Amygdala (tissue), 56 donors: ENCODE measurements at regions not wholly inside any gene's neighbourhood (a gene's known extent, or its start where the extent isn't known, plus 50 kb on each side); places are given as distances from the start of the nearest gene placed in this dataset.

Source experiments
- DNase-seq, 56 donors: peaks; one replicate each; lab custom pipeline; 2025; lab: John Stamatoyannopoulos, UW

- no peak for DNase-seq
These were observed 278.0 kb upstream of the NUDT12 start for GRCh38 chr5:103840600-103840999.

- DNase-seq: no peak
These were observed 271.6 kb upstream of the NUDT12 start for GRCh38 chr5:103834216-103834615.

GRCh38 chr5:103829585-103829984, 267.0 kb upstream of the NUDT12 start:
- no peak for DNase-seq

DNA sequence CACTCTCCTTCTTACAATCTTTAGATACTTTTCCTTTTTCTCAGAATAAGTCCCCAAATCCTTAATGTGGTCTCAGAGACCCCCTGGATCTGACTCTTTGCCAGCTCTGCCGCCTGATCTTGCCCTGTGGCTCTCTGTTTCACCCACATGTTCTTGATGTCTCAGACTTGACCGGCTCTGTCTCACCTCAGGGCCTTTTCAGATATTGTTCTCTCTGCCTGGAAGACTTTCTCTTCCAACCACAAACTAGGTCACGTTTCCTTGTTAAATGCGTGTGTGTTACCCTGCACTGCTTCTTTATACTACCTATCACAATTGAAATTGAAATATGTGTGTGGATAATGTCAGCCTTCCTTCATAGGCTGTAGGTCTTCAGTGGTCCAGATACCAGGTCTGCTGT, 265.4 kb upstream of the NUDT12 start:
- no peak for DNase-seq

- DNase-seq: no peak
These were observed 258.8 kb upstream of the NUDT12 start for GRCh38 chr5:103821361-103821760.

DNA sequence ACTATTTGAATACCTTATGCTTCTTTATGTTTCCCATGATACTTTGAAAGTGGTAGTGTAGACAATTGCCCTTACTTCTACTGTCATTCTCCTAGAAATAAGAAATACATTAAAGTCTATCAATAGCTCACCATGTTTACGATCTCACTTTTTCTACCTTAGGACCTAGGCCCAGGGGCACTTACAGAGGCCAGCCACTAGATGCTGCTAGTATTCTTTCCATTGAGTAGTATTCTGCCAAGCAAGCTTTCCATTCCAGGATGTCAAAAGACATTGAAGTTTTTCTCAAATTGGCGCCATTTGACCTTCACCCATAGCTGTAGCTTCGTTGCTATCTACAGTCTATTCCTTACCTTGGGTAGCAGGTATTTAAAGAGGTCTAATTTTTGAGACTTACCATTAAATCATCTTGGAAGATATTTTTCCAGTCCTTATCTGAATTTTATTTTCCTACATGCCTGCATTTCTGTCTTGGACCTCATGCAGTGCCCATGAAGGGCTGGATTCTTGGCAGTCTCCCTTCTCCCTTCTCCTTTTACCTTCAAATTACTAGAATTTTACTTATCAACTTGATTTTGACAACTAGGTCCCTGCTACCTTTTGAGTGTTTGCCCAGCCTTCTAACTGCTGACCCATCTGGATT, 246.0 kb upstream of the NUDT12 start:
- DNase-seq: peak in 34 of 56 donors; percentile 0 to 68 (median 10)

DNA sequence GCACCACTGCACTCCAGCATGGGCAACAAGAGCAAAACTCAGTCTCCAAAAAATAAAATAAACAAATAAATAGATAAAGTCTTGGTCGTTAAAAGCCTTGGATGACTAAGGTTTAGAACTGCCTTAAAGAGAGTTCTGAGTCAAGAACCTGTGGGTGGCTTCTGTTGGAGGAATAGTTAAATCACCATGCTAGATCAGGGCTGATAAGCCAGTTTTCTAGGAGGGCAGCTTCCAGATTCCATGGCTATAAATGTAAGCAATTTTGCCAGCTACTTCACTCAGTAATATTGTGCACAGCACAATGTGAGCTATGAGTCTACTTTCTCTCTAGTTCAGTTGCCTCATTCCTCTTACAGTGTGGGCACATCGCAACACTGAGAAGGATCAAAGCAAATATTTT, 242.1 kb upstream of the NUDT12 start:
- no peak for DNase-seq

- no peak for DNase-seq
These were observed 239.1 kb upstream of the NUDT12 start for GRCh38 chr5:103801681-103802080.

- no peak for DNase-seq
These were observed 238.3 kb upstream of the NUDT12 start for GRCh38 chr5:103800741-103801495.

GRCh38 chr5:103793595-103794182, 231.1 kb upstream of the NUDT12 start:
- no peak for DNase-seq

DNA sequence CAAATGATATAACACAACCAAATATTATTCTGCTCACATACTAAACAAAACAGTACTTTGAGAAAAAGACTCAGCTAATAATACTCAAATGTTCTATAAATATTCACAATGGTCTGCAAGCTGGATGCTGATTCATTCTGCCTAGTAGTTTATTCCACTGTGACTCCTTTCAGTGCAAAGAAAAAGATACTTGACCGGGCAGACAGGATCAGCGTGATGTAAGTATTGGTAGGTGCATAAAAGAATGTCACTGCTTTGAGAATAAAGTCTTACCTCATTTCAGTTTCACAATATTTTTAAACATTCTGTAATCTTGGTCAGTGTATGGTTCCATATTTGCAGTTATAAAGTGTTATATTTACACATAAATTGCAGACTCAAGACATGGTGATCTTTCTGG, 223.0 kb upstream of the NUDT12 start:
- DNase-seq: no peak

- DNase-seq: no peak
These were observed 221.1 kb upstream of the NUDT12 start for GRCh38 chr5:103783669-103784068.

- DNase-seq: no peak
These were observed 218.2 kb upstream of the NUDT12 start for GRCh38 chr5:103780794-103781193.

DNA sequence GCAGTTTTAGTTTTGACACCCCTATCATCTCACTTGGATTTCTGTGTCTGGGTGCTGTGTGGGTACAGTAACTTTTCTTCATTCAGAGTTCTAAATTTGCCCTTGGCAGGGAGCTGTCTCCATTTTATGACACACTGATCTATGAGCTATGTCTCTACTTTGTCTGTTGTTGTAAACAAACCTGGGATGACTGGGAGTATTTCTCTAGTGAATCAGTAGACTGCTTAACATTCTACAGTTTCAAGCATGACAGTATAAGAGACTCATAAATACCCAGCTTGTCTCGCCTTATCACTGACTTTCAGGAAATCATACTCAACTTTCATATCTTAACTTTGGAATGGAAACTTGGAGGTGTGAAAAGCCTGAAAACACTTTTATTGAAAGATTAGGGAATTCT, 212.1 kb upstream of the NUDT12 start:
- no peak for DNase-seq

- DNase-seq: no peak
These were observed 209.7 kb upstream of the NUDT12 start for GRCh38 chr5:103772248-103772647.

DNA sequence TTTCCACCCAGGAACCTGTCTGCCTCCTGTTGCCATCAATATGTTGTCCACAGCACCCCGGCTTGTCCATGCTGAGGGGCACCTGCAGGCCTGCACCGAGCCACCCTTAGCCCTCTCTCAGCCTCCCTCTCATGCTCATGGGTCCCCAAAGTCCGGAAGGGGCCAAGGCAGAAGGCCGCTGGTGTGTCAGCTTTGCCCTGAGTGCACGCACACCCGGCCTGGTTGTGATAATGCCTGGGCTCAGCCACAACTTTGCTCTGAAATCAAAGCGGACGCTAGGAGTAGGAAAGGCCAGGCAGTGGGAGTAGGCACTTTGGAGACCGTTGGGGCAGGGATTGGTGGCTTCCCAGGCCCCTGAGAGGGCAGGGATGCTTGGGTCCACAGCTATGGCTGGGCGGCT, 201.8 kb upstream of the NUDT12 start:
- no peak for DNase-seq

DNA sequence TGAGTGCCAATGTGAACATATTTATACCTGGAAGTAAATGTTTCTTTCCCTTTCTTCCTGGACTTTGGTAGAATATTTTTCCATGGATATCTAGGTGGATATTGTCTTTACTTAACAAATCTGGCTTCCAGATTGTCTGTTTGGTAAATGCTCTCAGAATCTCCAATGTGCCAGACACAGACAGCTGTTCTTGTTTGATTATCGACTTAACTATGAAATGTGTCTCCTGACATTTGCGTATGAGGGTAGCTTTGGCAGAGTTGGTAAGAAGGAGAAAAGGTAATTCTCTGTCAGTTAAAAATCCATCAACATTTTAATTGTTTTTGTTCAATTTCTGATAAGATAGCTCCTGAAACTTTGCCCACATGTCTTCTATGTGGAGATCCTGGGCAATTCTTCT, 196.4 kb upstream of the NUDT12 start:
- DNase-seq: no peak

GRCh38 chr5:103755974-103756373, 193.4 kb upstream of the NUDT12 start:
- DNase-seq: no peak

GRCh38 chr5:103745353-103746065, 182.9 kb upstream of the NUDT12 start:
- DNase-seq: no peak

GRCh38 chr5:103744159-103744558, 181.6 kb upstream of the NUDT12 start:
- DNase-seq: no peak

DNA sequence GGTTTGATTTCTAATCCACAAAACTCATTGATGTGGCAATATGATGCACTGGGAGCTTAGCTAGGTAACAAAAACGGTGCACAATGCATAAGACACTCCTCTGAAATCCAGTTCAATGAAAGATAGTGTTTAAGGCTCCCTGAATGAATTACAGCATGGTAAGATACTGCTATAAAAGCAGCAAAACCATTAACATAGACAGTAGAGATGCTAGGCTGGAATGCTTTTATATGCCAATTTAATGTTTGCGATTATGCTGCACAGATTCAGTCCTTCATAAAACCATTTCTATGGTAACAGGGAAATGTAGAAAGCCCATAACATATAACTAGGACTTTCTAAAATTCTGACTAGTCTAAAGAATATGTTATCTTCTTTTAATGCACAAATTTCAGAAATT, 180.8 kb upstream of the NUDT12 start:
- no peak for DNase-seq
